ENCODE measurements at regions not wholly inside any gene's neighbourhood (a gene's known extent, or its start where the extent isn't known, plus 50 kb on each side); places are given as distances from the start of the nearest gene placed in this dataset.

- no peak for DNase-seq
Observed at GRCh38 chr12:19627719-19628118, 188.4 kb downstream of the AEBP2 start.

GRCh38 chr12:19630536-19630935, 191.2 kb downstream of the AEBP2 start:
- DNase-seq: no peak

- DNase-seq: no peak
Observed at GRCh38 chr12:19633194-19633593, 193.9 kb downstream of the AEBP2 start.

GRCh38 chr12:19633641-19634040, 194.3 kb downstream of the AEBP2 start:
- no peak for DNase-seq

GRCh38 chr12:19639781-19640415, 200.6 kb downstream of the AEBP2 start:
- DNase-seq: no peak

GRCh38 chr12:19641235-19642080, 202.2 kb downstream of the AEBP2 start:
- DNase-seq: no peak

GRCh38 chr12:19642345-19642744, 203.1 kb downstream of the AEBP2 start:
- DNase-seq: no peak

- DNase-seq: no peak
Observed at GRCh38 chr12:19643635-19644034, 204.3 kb downstream of the AEBP2 start.

- DNase-seq: no peak
Observed at GRCh38 chr12:19644571-19644970, 205.3 kb downstream of the AEBP2 start.

GRCh38 chr12:19645823-19646222, 206.5 kb downstream of the AEBP2 start:
- no peak for DNase-seq

GRCh38 chr12:19646599-19646998, 207.3 kb downstream of the AEBP2 start:
- DNase-seq: no peak

- DNase-seq: no peak
Observed at GRCh38 chr12:19647806-19648556, 208.7 kb downstream of the AEBP2 start.

GRCh38 chr12:19648591-19648990, 209.3 kb downstream of the AEBP2 start:
- no peak for DNase-seq

GRCh38 chr12:19652386-19652785, 213.1 kb downstream of the AEBP2 start:
- no peak for DNase-seq

GRCh38 chr12:19654650-19655376, 215.5 kb downstream of the AEBP2 start:
- DNase-seq: no peak

- no peak for DNase-seq
Observed at GRCh38 chr12:19657118-19657731, 217.9 kb downstream of the AEBP2 start.

GRCh38 chr12:19657732-19658130, 218.4 kb downstream of the AEBP2 start:
- no peak for DNase-seq

GRCh38 chr12:19659086-19659485, 219.8 kb downstream of the AEBP2 start:
- DNase-seq: no peak

GRCh38 chr12:19659501-19659900, 220.2 kb downstream of the AEBP2 start:
- no peak for DNase-seq

GRCh38 chr12:19665121-19665900, 226.0 kb downstream of the AEBP2 start:
- DNase-seq: no peak

- no peak for DNase-seq
Observed at GRCh38 chr12:19666070-19666469, 226.8 kb downstream of the AEBP2 start.

GRCh38 chr12:19669793-19670192, 230.5 kb downstream of the AEBP2 start:
- DNase-seq: no peak

All from NCI-H2107 (cell line).